ENCODE measurements at regions not wholly inside any gene's neighbourhood (a gene's known extent, or its start where the extent isn't known, plus 50 kb on each side); places are given as distances from the start of the nearest gene placed in this dataset.

GRCh38 chr20:52817511-52817910 lies 154.6 kb upstream of the TSHZ2 start:
- Mint-ChIP-seq H3K27me3 (no peaks in the 10 kb centered on the region), H3K4me1 (ENCODE audit: low read depth) (no peaks in the 10 kb centered on the region), H3K27ac (no peak overlapping the region), H3K9me3 (ENCODE audit: low read depth) (no peaks in the 10 kb centered on the region), H3K4me3 (ENCODE audit: low read depth) (no peak overlapping the region), H3K36me3 (ENCODE audit: insufficient read depth) (no peaks in the 10 kb centered on the region)
- DNase-seq (ENCODE audit: low spot score, unreplicated experiment): no peak
- TF ChIP-seq CTCF (IDR thresholded peaks at IDR 0.05; ENCODE audit: unreplicated experiment): no peak

GRCh38 chr20:52814371-52814770 lies 157.8 kb upstream of the TSHZ2 start:
- H3K27ac Mint-ChIP-seq: no peak overlapping the region
- H3K27me3 Mint-ChIP-seq: no peaks in the 10 kb centered on the region
- no peaks in the 10 kb centered on the region for H3K36me3 Mint-ChIP-seq (ENCODE audit: insufficient read depth)
- no peak for DNase-seq (ENCODE audit: low spot score, unreplicated experiment)
- no peaks in the 10 kb centered on the region for H3K9me3 Mint-ChIP-seq (ENCODE audit: low read depth)
- no peak for TF ChIP-seq CTCF (IDR thresholded peaks at IDR 0.05; ENCODE audit: unreplicated experiment)
- H3K4me3 Mint-ChIP-seq (ENCODE audit: low read depth): no peak overlapping the region
- H3K4me1 Mint-ChIP-seq (ENCODE audit: low read depth): peaks cover 1% of the 10 kb centered on the region

GRCh38 chr20:52812231-52812847 lies 159.8 kb upstream of the TSHZ2 start:
- no peaks in the 10 kb centered on the region for H3K36me3 Mint-ChIP-seq (ENCODE audit: insufficient read depth)

GRCh38 chr20:52809003-52809402 lies 163.2 kb upstream of the TSHZ2 start:
- TF ChIP-seq CTCF (IDR thresholded peaks at IDR 0.05; ENCODE audit: unreplicated experiment): no peak
- no peak for DNase-seq (ENCODE audit: low spot score, unreplicated experiment)
- peaks cover 2% of the 10 kb centered on the region for H3K27me3 Mint-ChIP-seq
- no peak overlapping the region for H3K4me3 Mint-ChIP-seq (ENCODE audit: low read depth)
- H3K9me3 Mint-ChIP-seq (ENCODE audit: low read depth): no peaks in the 10 kb centered on the region
- H3K4me1 Mint-ChIP-seq (ENCODE audit: low read depth): peaks cover 20% of the 10 kb centered on the region
- no peak overlapping the region for H3K27ac Mint-ChIP-seq
- no peaks in the 10 kb centered on the region for H3K36me3 Mint-ChIP-seq (ENCODE audit: insufficient read depth)

More at GRCh38 chr20:52812231-52812847, 159.8 kb upstream of the TSHZ2 start:
- DNase-seq (ENCODE audit: low spot score, unreplicated experiment): no peak
- Mint-ChIP-seq H3K27ac (no peak overlapping the region), H3K9me3 (ENCODE audit: low read depth) (no peaks in the 10 kb centered on the region), H3K27me3 (peaks cover 2% of the 10 kb centered on the region), H3K4me3 (ENCODE audit: low read depth) (no peak overlapping the region), H3K4me1 (ENCODE audit: low read depth) (peaks cover 1% of the 10 kb centered on the region)
- no peak for TF ChIP-seq CTCF (IDR thresholded peaks at IDR 0.05; ENCODE audit: unreplicated experiment)

- Mint-ChIP-seq H3K4me3 (ENCODE audit: low read depth) (no peak overlapping the region), H3K27me3 (peaks cover 2% of the 10 kb centered on the region), H3K4me1 (ENCODE audit: low read depth) (peaks cover 20% of the 10 kb centered on the region), H3K9me3 (ENCODE audit: low read depth) (no peaks in the 10 kb centered on the region), H3K36me3 (ENCODE audit: insufficient read depth) (no peaks in the 10 kb centered on the region), H3K27ac (no peak overlapping the region)
- no peak for TF ChIP-seq CTCF (IDR thresholded peaks at IDR 0.05; ENCODE audit: unreplicated experiment)
- no peak for DNase-seq (ENCODE audit: low spot score, unreplicated experiment)
Measured at GRCh38 chr20:52806918-52807317, 165.2 kb upstream of the TSHZ2 start.
